ENCODE measurements at regions not wholly inside any gene's neighbourhood (a gene's known extent, or its start where the extent isn't known, plus 50 kb on each side); places are given as distances from the start of the nearest gene placed in this dataset.

- TF ChIP-seq TRIM28 (IDR thresholded peaks at IDR 0.05) (no peak), CHD4 (IDR thresholded peaks at IDR 0.05; ENCODE audit: insufficient read depth, insufficient replicate concordance, low read depth, low read length, poor library complexity, severe bottlenecking) (no peak), JUNB (CRISPR knock-in tag; conservative IDR thresholded peaks at IDR 0.05) (no peak), SRSF1 (IDR thresholded peaks at IDR 0.05; ENCODE audit: low read depth, low read length) (no peak), CC2D1A (IDR thresholded peaks at IDR 0.05) (no peak), ZEB2 (IDR thresholded peaks at IDR 0.05) (no peak), SAFB2 (IDR thresholded peaks at IDR 0.05; ENCODE audit: borderline replicate concordance, low read depth, low read length, severe bottlenecking) (no peak), MCM7 (IDR thresholded peaks at IDR 0.05) (no peak), FOXK2 (conservative IDR thresholded peaks at IDR 0.05 in 1 of 2, IDR thresholded peaks at IDR 0.05 in 1 of 2; ENCODE audit: low read depth in 2 of 2) (no peak), DPF2 (IDR thresholded peaks at IDR 0.05) (no peak)
- Histone ChIP-seq H3K27me3 (ENCODE audit: control insufficient read depth in 2 of 2, insufficient read depth in 2 of 2, low read length in 2 of 2) (no peaks in the 10 kb centered on the region), H2AFZ (ENCODE audit: low read depth, low read length) (no peak overlapping the region), H3K4me3 (no peak overlapping the region), H3K79me2 (ENCODE audit: control insufficient read depth, insufficient read depth, low read length) (no peaks in the 10 kb centered on the region), H3K27ac (ENCODE audit: extremely low read depth, low read depth, low read length) (no peak overlapping the region), H3K4me1 (replicated peaks in 1 of 2; ENCODE audit: control insufficient read depth in 2 of 2, insufficient read depth in 2 of 2, low read length in 2 of 2) (no peaks in the 10 kb centered on the region), H3K9me3 (replicated peaks; ENCODE audit: control insufficient read depth, insufficient read depth, low read depth, low read length) (no peaks in the 10 kb centered on the region), H3K9ac (ENCODE audit: insufficient read depth in 1 of 2, low read depth in 2 of 2, low read length in 2 of 2) (no peak overlapping the region), H3K36me3 (ENCODE audit: control insufficient read depth, insufficient read depth, low read length) (no peaks in the 10 kb centered on the region), H4K20me1 (replicated peaks; ENCODE audit: control insufficient read depth, insufficient read depth, low read length) (no peaks in the 10 kb centered on the region), H3K9me1 (ENCODE audit: control insufficient read depth, insufficient read depth, low read length) (no peaks in the 10 kb centered on the region), H3K4me2 (ENCODE audit: insufficient read depth, low read length) (no peak overlapping the region)
- FAIRE-seq (no peak), ATAC-seq (no peak), DNase-seq (ENCODE audit: extremely low read depth in 1 of 4, low spot score in 3 of 4) (no peak)
- BruUV-seq (replicated peaks): no TSS peak
- POLR2A ChIA-PET: no interaction called here
- in situ Hi-C loops (cut with MboI): no loop called here
- CTCF ChIA-PET (ENCODE audit: low intra/inter-chr PET ratio): no interaction called here
- 0% methylated on average over 2 of the region's 2 CpGs for WGBS (ENCODE audit: insufficient coverage, low coverage, missing lambda C conversion rate)
- intact Hi-C loops (cut with micrococcal nuclease): no loop called here
These were observed 273.6 kb upstream of the VEPH1 start for GRCh38 chr3:157776861-157777260.

- no peak for DNase-seq (ENCODE audit: extremely low read depth in 1 of 4, low spot score in 3 of 4)
- BruUV-seq (replicated peaks): no TSS peak
- H2AFZ ChIP-seq (ENCODE audit: low read depth, low read length): no peak overlapping the region
- FAIRE-seq: no peak
- TF ChIP-seq EP400 (IDR thresholded peaks at IDR 0.05): no peak
- TF ChIP-seq NR2C2 (CRISPR knock-in tag; IDR thresholded peaks at IDR 0.05): no peak
- TF ChIP-seq NR2C2 (tag; IDR thresholded peaks at IDR 0.05): no peak
- TF ChIP-seq TAF15 (IDR thresholded peaks at IDR 0.05; ENCODE audit: low read depth, low read length): no peak
- H3K4me3 ChIP-seq: no peak overlapping the region
- CTCF ChIA-PET (ENCODE audit: low intra/inter-chr PET ratio): no interaction called here
- in situ Hi-C loops (cut with MboI) (no loop called here), intact Hi-C loops (cut with micrococcal nuclease) (no loop called here)
- no peaks in the 10 kb centered on the region for H3K36me3 ChIP-seq (ENCODE audit: control insufficient read depth, insufficient read depth, low read length)
- H3K9me1 ChIP-seq (ENCODE audit: control insufficient read depth, insufficient read depth, low read length): no peaks in the 10 kb centered on the region
- no peaks in the 10 kb centered on the region for H3K9me3 ChIP-seq (replicated peaks; ENCODE audit: control insufficient read depth, insufficient read depth, low read depth, low read length)
- no peaks in the 10 kb centered on the region for H3K27me3 ChIP-seq (ENCODE audit: control insufficient read depth in 2 of 2, insufficient read depth in 2 of 2, low read length in 2 of 2)
- no peaks in the 10 kb centered on the region for H3K79me2 ChIP-seq (ENCODE audit: control insufficient read depth, insufficient read depth, low read length)
- H3K4me1 ChIP-seq (replicated peaks in 1 of 2; ENCODE audit: control insufficient read depth in 2 of 2, insufficient read depth in 2 of 2, low read length in 2 of 2): no peaks in the 10 kb centered on the region
- no peak overlapping the region for H3K9ac ChIP-seq (ENCODE audit: insufficient read depth in 1 of 2, low read depth in 2 of 2, low read length in 2 of 2)
- no peak overlapping the region for H3K4me2 ChIP-seq (ENCODE audit: insufficient read depth, low read length)
- no peak for ATAC-seq
- H4K20me1 ChIP-seq (replicated peaks; ENCODE audit: control insufficient read depth, insufficient read depth, low read length): no peaks in the 10 kb centered on the region
- POLR2A ChIA-PET: no interaction called here
- no peak overlapping the region for H3K27ac ChIP-seq (ENCODE audit: extremely low read depth, low read depth, low read length)
These were observed 272.2 kb upstream of the VEPH1 start for GRCh38 chr3:157775446-157775845.
